Ovary (tissue), 7 donors: ENCODE measurements at regions not wholly inside any gene's neighbourhood (a gene's known extent, or its start where the extent isn't known, plus 50 kb on each side); places are given as distances from the start of the nearest gene placed in this dataset.

Source experiments
- DNase-seq, 5 donors: peaks; one replicate each; pipeline ENCODE4 v3.0.0-alpha.2; 2019 to 2020
- H3K27ac ChIP-seq, 2 donors: fragments of 200-600 bp; one replicate each; pipeline versions ENCODE4 v1.5.1 to v1.8.0; 2019 to 2022
- H3K27me3 ChIP-seq: fragments of 200-600 bp; one replicate; pipeline ENCODE4 v1.8.0; 2022
- H3K36me3 ChIP-seq: fragments of 200-600 bp; sonication (generic); one replicate; pipeline ENCODE4 v1.5.1; 2019
- H3K4me1 ChIP-seq: one replicate; pipeline ENCODE4 v1.8.1; 2013; ENCODE audit warnings: mild to moderate bottlenecking, moderate library complexity; ENCODE audit not compliant: insufficient read depth
- H3K4me3 ChIP-seq: fragments of 200-600 bp; sonication (generic); one replicate; pipeline ENCODE4 v1.5.1; 2017
- H3K9me3 ChIP-seq, 2 donors: fragments of 200-600 bp in 1 of 2; sonication (generic) in 1 of 2; one replicate each; pipeline versions ENCODE4 v1.5.1 to v1.8.1; 2013 to 2019; ENCODE audit warnings: mild to moderate bottlenecking in 1 of 2, moderate library complexity in 1 of 2
- EP300 ChIP-seq: sonication (generic); formaldehyde crosslinking; IDR thresholded peaks from one replicate; pipeline ENCODE4 v1.6.1; 2017; ENCODE audit warnings: antibody characterized with exemption
- POLR2A ChIP-seq: fragments of 450-650 bp; IDR thresholded peaks from one replicate; pipeline ENCODE4 v1.6.1; 2017; ENCODE audit warnings: antibody characterized with exemption, mild to moderate bottlenecking, moderate library complexity
- WGBS, 3 donors: extraction: QIAGEN DNeasy Blood & Tissue Kit in 1 of 3; methylation state at CpG; one replicate each; pipeline versions ENCODE4 v1.1.5 to v1.1.7; 2013 to 2017; 5-methylcytosine and 5-hydroxymethylcytosine counted together
- intact Hi-C, 4 donors: fragments of 100-400 bp; cut with DNase I; formaldehyde crosslinking; loops; one replicate each; pipeline versions ENCODE4 v1.11.0 to v1.15.1; 2022 to 2023
- TF ChIP-seq, protein P1 (sequence below), 3 donors: fragments of 450-650 bp in 2 of 3; fragments of 200-600 bp in 1 of 3; IDR thresholded peaks; one replicate each; pipeline versions ENCODE4 v1.5.1 to v1.8.0; 2016 to 2022; ENCODE audit warnings: antibody characterized with exemption in 3 of 3, mild to moderate bottlenecking in 1 of 3
- donor health status: DM: no; HTN: no; CAD: no; lungs with moderate emphysema.
- donor health status: DM: no; HTN: no; CAD: no.
- donor health status: Bipolar disorder and iron deficiency.
- donor health status: DM: no; HTN: no; CAD: no.
- donor health status: DM: yes; HTN: yes; CAD: no.

GRCh38 chr1:25167269-25168192 lies 64.8 kb downstream of the SYF2 start:
- Histone ChIP-seq H3K36me3 (no peaks in the 10 kb centered on the region), H3K9me3 (no peaks in the 10 kb centered on the region), H3K27me3 (no peaks in the 10 kb centered on the region), H3K27ac (no peak overlapping the region), H3K4me1 (no peaks in the 10 kb centered on the region), H3K4me3 (no peak overlapping the region)
- no peak for DNase-seq
- 44 to 50% (median 44%) methylated on average over 17 of the region's 17 CpGs for WGBS, 3 donors
- TF ChIP-seq EP300, result no peak
- TF ChIP-seq, protein P1, sequence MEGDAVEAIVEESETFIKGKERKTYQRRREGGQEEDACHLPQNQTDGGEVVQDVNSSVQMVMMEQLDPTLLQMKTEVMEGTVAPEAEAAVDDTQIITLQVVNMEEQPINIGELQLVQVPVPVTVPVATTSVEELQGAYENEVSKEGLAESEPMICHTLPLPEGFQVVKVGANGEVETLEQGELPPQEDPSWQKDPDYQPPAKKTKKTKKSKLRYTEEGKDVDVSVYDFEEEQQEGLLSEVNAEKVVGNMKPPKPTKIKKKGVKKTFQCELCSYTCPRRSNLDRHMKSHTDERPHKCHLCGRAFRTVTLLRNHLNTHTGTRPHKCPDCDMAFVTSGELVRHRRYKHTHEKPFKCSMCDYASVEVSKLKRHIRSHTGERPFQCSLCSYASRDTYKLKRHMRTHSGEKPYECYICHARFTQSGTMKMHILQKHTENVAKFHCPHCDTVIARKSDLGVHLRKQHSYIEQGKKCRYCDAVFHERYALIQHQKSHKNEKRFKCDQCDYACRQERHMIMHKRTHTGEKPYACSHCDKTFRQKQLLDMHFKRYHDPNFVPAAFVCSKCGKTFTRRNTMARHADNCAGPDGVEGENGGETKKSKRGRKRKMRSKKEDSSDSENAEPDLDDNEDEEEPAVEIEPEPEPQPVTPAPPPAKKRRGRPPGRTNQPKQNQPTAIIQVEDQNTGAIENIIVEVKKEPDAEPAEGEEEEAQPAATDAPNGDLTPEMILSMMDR (IDR thresholded peaks at IDR 0.05), result no peak
- no peak for TF ChIP-seq POLR2A
- intact Hi-C loops, result no loop called here

- Histone ChIP-seq H3K27ac (no peak overlapping the region), H3K9me3 (no peaks in the 10 kb centered on the region), H3K27me3 (no peaks in the 10 kb centered on the region), H3K4me1 (no peaks in the 10 kb centered on the region), H3K4me3 (no peak overlapping the region), H3K36me3 (no peaks in the 10 kb centered on the region)
- intact Hi-C loops, result no loop called here
- TF ChIP-seq POLR2A (no peak), EP300 (no peak)
- TF ChIP-seq, protein P1 (IDR thresholded peaks at IDR 0.05), result no peak
- no peak for DNase-seq
- 82 to 93% (median 88%) methylated on average over 3 of the region's 4 CpGs for WGBS, 3 donors
Measured at GRCh38 chr1:25166847-25167246, 65.5 kb downstream of the SYF2 start.

- H3K27me3 ChIP-seq, result no peaks in the 10 kb centered on the region
- TF ChIP-seq EP300 (no peak), POLR2A (no peak)
- TF ChIP-seq, protein P1 (IDR thresholded peaks at IDR 0.05), result no peak
- H3K36me3 ChIP-seq, result no peaks in the 10 kb centered on the region
- H3K9me3 ChIP-seq, result no peaks in the 10 kb centered on the region
- WGBS, 3 donors, result 93 to 100% (median 97%) methylated on average over 2 of the region's 2 CpGs
- H3K4me1 ChIP-seq, result no peaks in the 10 kb centered on the region
- no peak overlapping the region for H3K27ac ChIP-seq
- no peak for DNase-seq
- intact Hi-C loops, result loop anchor here in 1 of 4 donors (5.0 kb wide), 1 partner anchor 307 kb away; no protein-coding TSS in a partner anchor
- no peak overlapping the region for H3K4me3 ChIP-seq
Measured at GRCh38 chr1:25163986-25164385, 68.3 kb downstream of the SYF2 start.

DNA sequence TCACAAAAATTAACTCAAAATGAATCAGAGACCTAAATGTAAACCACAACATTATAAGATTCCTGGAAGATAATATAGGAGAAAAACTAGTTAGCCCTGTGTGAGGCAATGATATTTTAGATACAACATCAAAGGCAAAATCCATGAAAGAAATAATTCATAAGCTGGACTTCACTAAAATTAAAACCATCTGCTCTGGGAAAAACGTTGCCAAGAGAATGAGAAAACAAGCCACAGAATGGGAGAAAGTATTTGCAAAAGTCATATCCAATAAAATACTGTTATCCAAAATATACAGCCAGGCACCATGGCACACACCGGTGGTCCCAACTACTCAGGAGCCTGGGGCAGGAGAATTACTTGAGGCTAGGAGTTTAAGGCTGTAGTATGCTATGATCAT lies 70.3 kb downstream of the SYF2 start:
- intact Hi-C loops, result loop anchor here in 1 of 4 donors (5.0 kb wide), 1 partner anchor 305 kb away; no protein-coding TSS in a partner anchor
- 2 to 17% (median 2%) methylated on average over 2 of the region's 2 CpGs for WGBS, 3 donors
- no peak for DNase-seq
- Histone ChIP-seq H3K27me3 (no peaks in the 10 kb centered on the region), H3K4me1 (no peaks in the 10 kb centered on the region), H3K27ac (no peak overlapping the region), H3K36me3 (no peaks in the 10 kb centered on the region), H3K4me3 (no peak overlapping the region), H3K9me3 (no peaks in the 10 kb centered on the region)
- TF ChIP-seq, protein P1 (IDR thresholded peaks at IDR 0.05), result no peak
- TF ChIP-seq EP300 (no peak), POLR2A (no peak)
